MM.1S (cell line): ENCODE measurements at regions not wholly inside any gene's neighbourhood (a gene's known extent, or its start where the extent isn't known, plus 50 kb on each side); places are given as distances from the start of the nearest gene placed in this dataset.
"Not testable (repeated sequence)": the region's sequence is repeated elsewhere in the genome, so short reads cannot be mapped to it uniquely, and the experiment has no call there.

Source experiments
- DNase-seq: peaks from one replicate; pipeline ENCODE4 v3.0.0-alpha.2; 2015
- H2AFZ ChIP-seq: fragments of 300-600 bp; sonication (generic); 2 replicates; pipeline ENCODE4 v1.6.0; 2016; ENCODE audit warnings: antibody characterized with exemption, low read length
- H3F3A ChIP-seq: fragments of 300-600 bp; sonication (generic); 2 replicates; pipeline ENCODE4 v1.6.1; 2016; ENCODE audit warnings: mild to moderate bottlenecking, antibody characterized with exemption, low read length, moderate library complexity, mixed read lengths; ENCODE audit not compliant: insufficient read depth
- H3K27ac ChIP-seq: fragments of 300-600 bp; sonication (generic); 2 replicates; pipeline ENCODE4 v1.5.1; 2016; ENCODE audit warnings: mild to moderate bottlenecking, low read length
- H3K27me3 ChIP-seq: fragments of 300-600 bp; sonication (generic); replicated peaks from 2 replicates; pipeline ENCODE4 v1.6.0; 2016; ENCODE audit warnings: low read length; ENCODE audit not compliant: insufficient read depth
- H3K36me3 ChIP-seq: fragments of 300-600 bp; sonication (generic); replicated peaks from 2 replicates; pipeline ENCODE4 v1.6.1; 2016; ENCODE audit warnings: mild to moderate bottlenecking, low read length, mixed read lengths; ENCODE audit not compliant: insufficient read depth
- H3K4me1 ChIP-seq: fragments of 300-600 bp; sonication (generic); 2 replicates; pipeline ENCODE4 v1.6.1; 2016; ENCODE audit warnings: low read length, mixed read lengths
- H3K4me2 ChIP-seq: fragments of 300-600 bp; sonication (generic); 2 replicates; pipeline ENCODE4 v1.6.0; 2016; ENCODE audit warnings: low read depth, low read length
- H3K4me3 ChIP-seq: fragments of 300-600 bp; sonication (generic); 2 replicates; pipeline ENCODE4 v1.5.1; 2016; ENCODE audit warnings: low read length, mixed read lengths
- H3K79me2 ChIP-seq: fragments of 300-600 bp; sonication (generic); 2 replicates; pipeline ENCODE4 v1.6.1; 2016; ENCODE audit warnings: mixed run types, low read length, mixed read lengths
- H3K9ac ChIP-seq: fragments of 300-600 bp; sonication (generic); 2 replicates; pipeline ENCODE4 v1.6.1; 2016; ENCODE audit warnings: low read length, mixed read lengths
- H3K9me2 ChIP-seq: fragments of 300-600 bp; sonication (generic); replicated peaks from 2 replicates; pipeline ENCODE4 v1.6.1; 2016; ENCODE audit warnings: mild to moderate bottlenecking, low read length, mixed read lengths; ENCODE audit not compliant: insufficient read depth
- H3K9me3 ChIP-seq: fragments of 300-600 bp; sonication (generic); replicated peaks from 2 replicates; pipeline ENCODE4 v1.6.1; 2016; ENCODE audit warnings: mild to moderate bottlenecking, low read length, mixed read lengths; ENCODE audit not compliant: insufficient read depth
- H4K20me1 ChIP-seq: fragments of 300-600 bp; sonication (generic); 2 replicates; pipeline ENCODE4 v1.6.1; 2016; ENCODE audit warnings: mild to moderate bottlenecking, low read length, moderate library complexity, mixed read lengths; ENCODE audit not compliant: insufficient read depth
- EZH2 ChIP-seq: fragments of 300-600 bp; sonication (generic); optimal IDR thresholded peaks from 2 replicates; pipeline ENCODE3; 2017; ENCODE audit warnings: low read depth, mild to moderate bottlenecking, antibody characterized with exemption, low read length, mixed read lengths
- EZH2phosphoT487 ChIP-seq: fragments of 300-600 bp; sonication (generic); IDR thresholded peaks from 2 replicates; pipeline ENCODE4 v1.6.1; 2018; ENCODE audit warnings: antibody characterized with exemption, low read length
- TF ChIP-seq, protein P1 (sequence below): fragments of 300-600 bp; sonication (generic); IDR thresholded peaks from 2 replicates; pipeline ENCODE4 v1.5.1; 2016; ENCODE audit warnings: antibody characterized with exemption, low read length, mixed read lengths

DNA sequence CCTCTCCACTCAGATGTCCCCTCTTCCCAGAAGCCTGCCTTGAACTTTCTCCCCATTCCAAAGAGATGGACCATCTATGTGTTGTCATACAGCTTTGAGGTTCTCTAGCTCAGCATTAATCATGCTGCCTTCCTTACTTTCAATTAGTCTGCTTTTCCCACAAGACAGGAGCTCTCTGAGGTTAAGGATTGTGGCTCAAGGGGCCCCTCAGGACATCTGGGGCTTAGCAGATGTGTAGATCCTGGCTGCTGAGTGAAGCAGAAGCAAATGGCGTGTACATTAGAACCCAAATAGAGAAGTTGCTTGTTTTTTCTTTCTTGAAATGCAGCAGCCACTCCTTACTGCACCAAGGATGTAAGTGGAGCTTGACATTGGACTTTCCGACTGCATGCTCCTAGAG is 330.5 kb upstream of the TNRC6C start:
- no peaks in the 10 kb centered on the region for H3K36me3 ChIP-seq
- no peaks in the 10 kb centered on the region for H3F3A ChIP-seq
- no peak overlapping the region for H3K4me2 ChIP-seq
- H3K4me1 ChIP-seq: no peaks in the 10 kb centered on the region
- no peaks in the 10 kb centered on the region for H4K20me1 ChIP-seq
- H3K27me3 ChIP-seq: no peaks in the 10 kb centered on the region
- no peaks in the 10 kb centered on the region for H3K9me2 ChIP-seq
- H3K9me3 ChIP-seq: no peaks in the 10 kb centered on the region
- H3K79me2 ChIP-seq: no peaks in the 10 kb centered on the region
- DNase-seq: no peak
- TF ChIP-seq EZH2 (no peak), EZH2phosphoT487 (no peak)
- TF ChIP-seq, protein P1, sequence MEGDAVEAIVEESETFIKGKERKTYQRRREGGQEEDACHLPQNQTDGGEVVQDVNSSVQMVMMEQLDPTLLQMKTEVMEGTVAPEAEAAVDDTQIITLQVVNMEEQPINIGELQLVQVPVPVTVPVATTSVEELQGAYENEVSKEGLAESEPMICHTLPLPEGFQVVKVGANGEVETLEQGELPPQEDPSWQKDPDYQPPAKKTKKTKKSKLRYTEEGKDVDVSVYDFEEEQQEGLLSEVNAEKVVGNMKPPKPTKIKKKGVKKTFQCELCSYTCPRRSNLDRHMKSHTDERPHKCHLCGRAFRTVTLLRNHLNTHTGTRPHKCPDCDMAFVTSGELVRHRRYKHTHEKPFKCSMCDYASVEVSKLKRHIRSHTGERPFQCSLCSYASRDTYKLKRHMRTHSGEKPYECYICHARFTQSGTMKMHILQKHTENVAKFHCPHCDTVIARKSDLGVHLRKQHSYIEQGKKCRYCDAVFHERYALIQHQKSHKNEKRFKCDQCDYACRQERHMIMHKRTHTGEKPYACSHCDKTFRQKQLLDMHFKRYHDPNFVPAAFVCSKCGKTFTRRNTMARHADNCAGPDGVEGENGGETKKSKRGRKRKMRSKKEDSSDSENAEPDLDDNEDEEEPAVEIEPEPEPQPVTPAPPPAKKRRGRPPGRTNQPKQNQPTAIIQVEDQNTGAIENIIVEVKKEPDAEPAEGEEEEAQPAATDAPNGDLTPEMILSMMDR: no peak
- H2AFZ ChIP-seq: no peak overlapping the region
- H3K9ac ChIP-seq: no peak overlapping the region
- no peak overlapping the region for H3K27ac ChIP-seq
- no peak overlapping the region for H3K4me3 ChIP-seq

DNA sequence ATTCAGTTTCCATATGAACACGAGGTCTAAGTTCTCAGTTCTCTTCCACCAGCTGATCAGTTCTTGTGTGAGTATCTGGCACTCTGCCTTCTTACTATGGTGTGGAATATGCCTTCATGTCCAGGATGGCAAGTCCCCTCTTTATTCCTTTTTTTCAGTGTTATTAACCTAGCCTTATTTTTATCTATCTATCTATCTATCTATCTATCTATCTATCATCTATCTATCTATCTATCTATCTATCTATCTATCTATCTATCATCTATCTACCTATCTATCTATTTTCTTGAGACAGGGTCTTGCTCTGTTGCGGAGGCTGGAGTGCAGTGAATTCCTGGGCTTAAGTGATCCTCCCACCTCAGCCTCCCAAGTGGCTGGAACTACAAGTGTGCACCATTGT is 329.2 kb upstream of the TNRC6C start:
- H3K9me2 ChIP-seq, H3K79me2 ChIP-seq, H3K4me1 ChIP-seq, H3K36me3 ChIP-seq, H3K9ac ChIP-seq, H3K27me3 ChIP-seq, H3F3A ChIP-seq, DNase-seq, H3K4me2 ChIP-seq, H3K9me3 ChIP-seq, H3K27ac ChIP-seq, H2AFZ ChIP-seq, H4K20me1 ChIP-seq, H3K4me3 ChIP-seq: not testable (repeated sequence)

DNA sequence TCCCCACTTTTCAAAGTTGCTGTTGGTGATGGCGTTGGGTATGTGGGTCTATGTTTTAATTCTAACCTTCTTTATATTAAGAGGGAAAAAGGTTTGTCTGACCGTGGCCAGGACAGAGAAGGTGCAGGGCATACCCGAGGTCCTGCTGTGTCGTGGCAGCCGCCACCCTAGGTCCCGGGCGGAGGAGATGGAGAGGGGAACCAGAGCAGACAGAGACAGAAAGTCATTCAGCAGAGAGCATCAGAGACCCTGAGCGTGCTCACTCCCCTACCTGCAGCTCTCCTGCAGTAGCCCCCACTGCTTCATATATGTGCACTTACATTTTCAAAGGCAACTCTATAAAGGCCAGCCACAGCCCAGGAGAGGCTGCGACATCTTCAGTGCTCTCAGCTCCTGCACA is 327.2 kb upstream of the TNRC6C start:
- Histone ChIP-seq H3K36me3 (no peaks in the 10 kb centered on the region), H3K9me2 (no peaks in the 10 kb centered on the region), H3K79me2 (no peaks in the 10 kb centered on the region), H3K9ac (no peak overlapping the region), H3K4me1 (peaks cover 20% of the 10 kb centered on the region), H3K4me3 (no peak overlapping the region), H3K4me2 (no peak overlapping the region), H3F3A (no peaks in the 10 kb centered on the region), H2AFZ (no peak overlapping the region), H4K20me1 (no peaks in the 10 kb centered on the region), H3K27me3 (no peaks in the 10 kb centered on the region), H3K27ac (no peak overlapping the region), H3K9me3 (no peaks in the 10 kb centered on the region)
- DNase-seq: no peak
- TF ChIP-seq EZH2: no peak
- TF ChIP-seq, protein P1: no peak
- TF ChIP-seq EZH2phosphoT487: no peak

DNA sequence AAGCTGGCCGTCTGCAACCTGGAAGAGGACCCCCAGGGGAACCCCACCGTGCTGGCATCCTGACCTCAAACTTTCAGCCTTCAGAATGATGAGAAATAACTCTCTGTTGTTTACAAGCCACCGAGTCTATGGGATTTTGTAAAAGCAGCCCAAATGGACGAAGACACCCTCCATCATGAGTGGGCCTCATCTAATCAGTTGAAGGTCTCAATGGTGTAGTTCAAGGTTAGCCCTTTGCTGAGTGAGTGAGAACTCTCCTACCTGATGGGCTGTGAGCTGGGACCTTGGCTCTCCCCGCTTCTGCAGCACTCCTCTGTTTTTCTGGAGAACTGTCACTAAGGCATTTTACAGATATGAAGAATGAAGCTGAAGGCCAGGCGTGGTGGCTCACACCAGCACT is 325.9 kb upstream of the TNRC6C start:
- H3K27ac ChIP-seq: no peak overlapping the region
- no peak overlapping the region for H2AFZ ChIP-seq
- no peaks in the 10 kb centered on the region for H3K36me3 ChIP-seq
- no peaks in the 10 kb centered on the region for H4K20me1 ChIP-seq
- H3K9ac ChIP-seq: no peak overlapping the region
- no peak for DNase-seq
- H3K4me3 ChIP-seq: no peak overlapping the region
- no peaks in the 10 kb centered on the region for H3K9me3 ChIP-seq
- no peaks in the 10 kb centered on the region for H3K9me2 ChIP-seq
- no peaks in the 10 kb centered on the region for H3K27me3 ChIP-seq
- peaks cover 20% of the 10 kb centered on the region for H3K4me1 ChIP-seq
- no peaks in the 10 kb centered on the region for H3K79me2 ChIP-seq
- no peak overlapping the region for H3K4me2 ChIP-seq
- no peaks in the 10 kb centered on the region for H3F3A ChIP-seq
- TF ChIP-seq EZH2: no peak
- TF ChIP-seq EZH2phosphoT487: no peak
- TF ChIP-seq, protein P1: no peak
